Limb (tissue), 2 donors: ENCODE measurements at regions not wholly inside any gene's neighbourhood (a gene's known extent, or its start where the extent isn't known, plus 50 kb on each side); places are given as distances from the start of the nearest gene placed in this dataset.
"Not testable (repeated sequence)": the region's sequence is repeated elsewhere in the genome, so short reads cannot be mapped to it uniquely, and the experiment has no call there.

Source experiments
- DNase-seq, 2 donors: peaks; one replicate each; pipeline ENCODE4 v3.0.0-alpha.2; 2016; ENCODE audit errors: extremely low spot score in 2 of 2

DNA sequence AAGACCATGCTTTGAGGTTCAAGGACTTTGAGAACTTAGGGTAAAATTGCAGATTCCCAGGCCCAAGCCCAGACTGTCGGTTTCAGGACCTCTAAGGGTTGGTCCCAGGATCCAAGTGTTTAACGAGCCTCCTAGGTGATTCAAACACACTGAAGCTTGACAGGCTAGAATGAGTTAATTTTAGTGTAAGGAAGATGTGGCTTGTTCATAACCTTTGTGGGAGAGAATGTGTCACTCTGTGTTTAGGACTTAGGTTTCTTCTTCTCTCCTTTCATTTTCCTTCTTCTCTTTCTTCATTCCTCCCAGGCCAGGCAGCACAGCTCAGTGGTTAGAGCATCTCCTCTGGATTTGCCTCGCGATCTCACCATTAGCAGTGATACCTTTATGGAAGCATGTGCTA lies 104.8 kb upstream of the KCNG1 start:
- no peak for DNase-seq

DNA sequence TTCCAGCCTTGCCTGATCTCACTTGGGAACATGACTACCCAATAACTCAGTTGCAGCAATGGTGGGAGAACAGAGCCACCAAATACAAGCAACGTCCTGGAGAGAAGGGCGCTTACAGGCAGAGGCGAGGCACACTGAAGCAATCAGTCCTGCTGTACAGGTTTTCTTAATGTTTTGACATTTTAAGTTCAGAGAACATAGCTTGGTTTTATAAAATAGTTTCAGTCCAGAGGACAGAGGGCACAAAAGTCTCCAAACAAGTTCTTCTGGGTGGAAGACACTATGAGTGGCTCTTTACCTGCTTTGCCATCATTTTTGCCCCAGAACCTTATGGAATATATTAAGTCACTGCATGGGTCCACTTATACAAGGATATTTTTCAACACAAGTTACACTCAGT lies 103.4 kb upstream of the KCNG1 start:
- DNase-seq, result no peak

DNA sequence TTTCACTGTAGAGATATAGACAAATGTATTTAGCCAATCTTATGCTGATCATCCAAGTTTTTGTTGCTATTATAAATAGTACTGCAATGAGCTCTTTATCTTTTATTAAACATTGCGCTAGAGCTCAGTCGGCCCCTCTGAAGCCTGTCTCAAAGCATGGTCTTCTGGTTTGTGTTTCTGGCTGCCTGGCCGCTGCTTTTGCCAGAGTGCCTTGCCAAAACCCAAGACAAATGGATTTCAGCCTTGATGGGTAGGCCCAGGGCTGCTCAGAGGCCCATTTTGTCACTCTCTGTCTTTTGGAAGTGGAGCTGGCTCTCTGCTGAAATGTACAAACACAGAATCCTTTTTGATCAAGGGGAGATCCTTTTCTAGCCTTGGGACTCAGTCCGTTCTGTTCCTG lies 102.9 kb upstream of the KCNG1 start:
- no peak for DNase-seq

DNA sequence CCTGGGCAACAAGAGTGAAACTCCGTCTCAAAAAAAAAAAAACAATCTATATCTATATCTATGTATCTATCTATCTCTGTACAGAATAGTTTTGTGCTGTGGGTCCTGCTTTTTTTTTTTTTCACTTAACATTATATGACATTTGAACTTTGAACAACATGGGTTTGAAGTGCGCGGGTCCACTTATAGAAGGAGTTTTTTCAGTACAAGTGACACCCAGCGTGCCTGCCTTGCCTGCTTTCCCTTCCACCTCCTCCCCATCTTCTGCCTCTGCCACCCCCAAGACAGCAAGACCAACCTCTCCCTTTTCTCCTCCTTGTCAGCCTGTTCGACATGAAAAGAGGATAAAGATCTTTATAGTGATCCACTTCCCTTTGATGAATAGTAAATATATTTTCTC lies 102.2 kb upstream of the KCNG1 start:
- DNase-seq, result no peak

DNA sequence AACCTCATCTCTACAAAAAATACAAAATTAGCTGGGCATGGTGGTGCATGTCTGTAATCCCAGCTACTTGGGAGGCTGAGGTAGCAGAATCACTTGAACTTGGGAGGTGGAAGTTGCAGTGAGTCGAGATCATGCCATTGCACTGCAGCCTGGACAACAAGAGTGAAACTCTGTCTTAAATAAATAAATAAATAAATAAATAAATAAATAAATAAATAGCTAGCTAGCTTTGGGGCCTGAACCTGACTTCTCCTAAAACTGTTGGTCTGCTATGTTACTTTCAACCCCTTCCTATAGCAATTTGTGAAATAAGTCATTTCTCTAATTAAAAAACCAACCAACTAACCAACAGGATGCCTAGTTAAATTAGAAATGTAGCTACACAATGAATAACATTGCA lies 101.0 kb upstream of the KCNG1 start:
- not testable (repeated sequence) for DNase-seq

DNA sequence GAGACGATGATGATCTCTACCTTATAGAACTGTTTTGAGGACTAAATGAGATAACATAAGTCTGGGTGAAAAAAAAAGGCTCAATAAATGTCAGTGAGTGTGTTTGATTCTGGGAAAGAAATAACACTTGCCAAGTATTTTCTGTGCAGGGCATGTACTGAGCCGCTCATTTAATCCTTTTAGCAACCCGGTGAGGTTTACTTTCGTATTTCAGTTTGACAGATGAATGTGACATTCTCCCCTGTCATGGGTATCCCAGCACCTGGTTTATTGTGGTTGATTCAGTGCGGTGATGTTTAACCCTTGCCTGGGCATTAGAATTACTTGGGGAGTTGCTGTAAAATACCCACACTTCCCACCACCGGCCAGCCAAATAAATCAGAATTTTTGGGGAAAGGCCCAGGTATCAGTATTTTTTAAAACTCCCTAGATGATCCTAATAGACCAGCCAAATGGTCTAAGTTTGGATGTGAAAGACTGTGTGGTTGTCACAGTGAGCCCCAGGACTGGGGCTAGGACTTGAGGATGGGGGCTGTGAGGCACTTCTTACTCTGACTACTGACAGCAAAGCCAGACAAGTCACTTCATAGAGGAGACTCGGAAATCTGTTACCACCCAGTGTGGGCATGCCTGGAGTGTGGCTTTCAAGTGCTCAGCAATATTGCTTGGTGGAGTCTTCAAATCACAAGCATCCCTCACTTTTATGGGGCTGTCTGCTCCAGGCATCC lies 100.2 kb upstream of the KCNG1 start:
- DNase-seq, result no peak

DNA sequence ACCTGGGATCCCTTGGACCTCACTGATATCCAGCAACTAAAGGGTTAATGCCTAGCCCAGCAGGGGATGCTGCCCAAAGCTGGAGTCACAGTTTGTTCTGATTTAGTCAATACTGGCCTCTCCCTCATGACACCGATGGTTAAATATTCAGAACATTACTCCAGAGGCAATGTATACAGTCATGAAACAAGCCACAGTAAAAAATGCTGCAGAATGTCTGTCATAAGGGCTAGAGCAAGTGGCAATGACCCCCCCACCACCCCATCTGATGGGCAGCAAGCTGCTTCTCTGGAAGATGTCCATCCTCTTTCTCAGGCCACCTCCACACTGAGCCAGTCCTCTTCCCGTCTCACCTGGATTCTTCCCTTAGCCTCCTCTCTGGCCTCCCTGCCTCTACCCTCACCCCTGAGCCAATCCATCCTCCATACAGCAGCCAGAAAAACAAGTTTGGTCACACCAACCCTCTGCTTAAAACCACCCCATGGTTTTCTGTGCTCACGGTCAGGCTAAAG lies 99.0 kb upstream of the KCNG1 start:
- no peak for DNase-seq

DNA sequence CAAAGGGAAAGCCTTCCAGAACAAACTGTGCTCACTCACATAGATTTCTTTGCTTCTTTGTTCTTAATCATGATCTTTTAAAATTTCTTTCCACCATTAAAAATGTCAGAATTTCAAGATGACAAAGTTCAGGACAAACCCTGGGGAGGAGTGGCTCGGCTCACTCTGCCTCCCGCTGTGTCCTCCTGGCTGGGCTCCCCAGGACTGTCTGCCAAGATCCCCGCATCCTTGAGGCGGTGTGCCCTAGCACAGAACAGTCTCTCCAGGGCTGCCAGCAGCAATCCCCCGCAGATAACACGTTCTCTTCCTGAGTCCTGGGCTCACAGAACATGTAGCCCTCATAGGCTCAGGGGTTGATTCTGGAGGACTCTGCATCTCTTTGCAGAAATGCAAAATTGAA lies 98.4 kb upstream of the KCNG1 start:
- no peak for DNase-seq

DNA sequence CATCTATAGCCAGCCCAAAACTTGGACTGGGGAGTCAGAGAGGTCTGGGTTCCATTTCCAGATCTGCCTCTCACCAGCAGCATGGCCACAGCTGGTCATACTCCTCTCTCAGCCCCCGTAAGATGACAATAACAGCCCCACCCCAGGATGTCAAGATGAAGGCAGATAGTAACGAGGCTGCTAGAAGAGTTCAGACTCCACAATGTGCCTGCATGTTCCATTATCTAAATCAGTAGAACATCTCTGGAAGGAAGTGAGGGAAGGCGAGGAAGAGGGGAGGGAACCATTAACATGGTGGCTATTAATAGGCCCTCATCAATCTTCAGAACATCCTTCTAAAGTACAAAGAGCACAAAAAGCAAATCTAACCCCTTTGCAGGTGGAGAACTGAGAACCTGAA lies 98.0 kb upstream of the KCNG1 start:
- no peak for DNase-seq

DNA sequence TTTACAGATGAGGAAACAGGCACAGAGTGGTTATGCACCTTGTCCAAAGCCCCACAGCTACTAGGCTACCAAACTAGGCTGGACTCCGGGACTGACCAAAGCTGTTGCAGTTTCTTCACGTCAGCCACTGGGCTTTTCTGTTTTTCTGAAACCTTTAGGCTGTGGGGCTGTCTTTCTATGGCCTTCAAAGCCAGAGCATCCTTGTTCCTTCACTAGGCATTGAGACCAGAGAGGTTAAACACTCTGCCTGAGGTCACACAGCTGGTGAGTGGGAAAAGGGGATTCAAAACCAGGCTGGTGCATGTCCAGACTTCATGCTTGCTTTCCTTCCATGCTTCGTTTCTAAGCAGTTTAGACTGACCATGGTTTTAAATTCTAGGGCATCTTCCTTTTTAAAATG lies 97.5 kb upstream of the KCNG1 start:
- DNase-seq, result no peak

DNA sequence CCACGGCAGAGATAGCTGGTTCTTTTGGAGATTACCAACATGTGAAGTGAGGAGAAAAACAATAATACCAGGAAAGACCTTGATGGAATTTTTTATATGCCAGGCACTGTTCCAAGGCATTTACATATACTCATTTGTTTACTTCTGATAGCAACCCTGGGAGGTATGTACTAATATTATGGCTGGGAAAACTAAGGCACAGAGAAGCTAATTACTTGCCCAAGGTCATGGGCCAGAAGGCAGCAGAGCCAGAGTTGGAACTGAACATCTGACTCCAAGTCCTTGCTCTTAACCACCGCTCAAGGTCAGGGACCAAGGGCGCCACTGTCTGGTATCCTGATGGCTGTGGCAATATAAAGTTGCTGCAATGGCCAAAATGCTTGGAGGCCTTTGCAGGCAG lies 97.0 kb upstream of the KCNG1 start:
- no peak for DNase-seq

DNA sequence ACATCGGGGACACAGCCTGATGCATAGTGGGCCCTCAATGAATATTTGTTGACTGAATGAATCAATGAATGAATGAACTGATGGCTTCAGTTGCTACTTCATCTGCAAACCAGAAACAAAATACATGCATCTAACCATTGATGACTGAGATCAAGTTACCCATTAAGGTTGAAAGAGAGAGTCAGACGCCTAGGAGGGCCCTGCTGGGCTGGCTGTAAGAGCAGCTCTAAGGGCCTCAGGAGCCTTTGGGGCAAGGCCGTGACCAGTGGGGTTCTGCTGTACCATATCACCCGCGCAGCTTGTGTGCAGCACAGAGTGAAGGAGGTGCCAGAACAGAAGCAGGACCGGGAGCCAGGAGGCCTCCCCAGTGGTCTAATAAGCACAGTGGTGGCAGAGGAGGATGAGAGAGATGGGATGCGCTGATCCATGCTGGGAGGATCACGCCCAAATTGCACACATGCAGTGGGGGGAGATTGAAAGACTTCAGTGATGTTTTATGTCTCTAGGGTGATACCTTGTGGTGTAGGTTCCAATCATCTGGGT lies 96.1 kb upstream of the KCNG1 start:
- no peak for DNase-seq

DNA sequence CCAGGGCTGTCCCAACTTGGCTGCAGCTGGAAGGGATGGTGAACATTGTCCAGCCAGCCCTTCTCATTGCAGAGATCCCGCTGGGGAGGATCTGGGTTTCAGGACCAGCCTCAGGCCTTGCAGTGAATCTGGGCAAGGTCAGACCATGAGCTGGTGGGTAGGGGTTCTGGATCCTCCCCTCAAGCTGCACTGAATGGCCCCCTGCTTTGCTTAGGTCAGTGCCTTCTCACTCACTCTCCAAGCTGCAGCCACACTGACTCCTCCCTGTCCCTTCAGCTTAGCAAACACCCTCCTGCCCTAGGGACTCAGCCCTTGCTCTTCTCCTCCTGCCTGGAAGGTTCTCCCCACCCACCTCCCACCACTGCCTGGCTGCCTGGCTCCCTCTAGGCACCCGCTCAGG lies 95.3 kb upstream of the KCNG1 start:
- DNase-seq, result no peak

DNA sequence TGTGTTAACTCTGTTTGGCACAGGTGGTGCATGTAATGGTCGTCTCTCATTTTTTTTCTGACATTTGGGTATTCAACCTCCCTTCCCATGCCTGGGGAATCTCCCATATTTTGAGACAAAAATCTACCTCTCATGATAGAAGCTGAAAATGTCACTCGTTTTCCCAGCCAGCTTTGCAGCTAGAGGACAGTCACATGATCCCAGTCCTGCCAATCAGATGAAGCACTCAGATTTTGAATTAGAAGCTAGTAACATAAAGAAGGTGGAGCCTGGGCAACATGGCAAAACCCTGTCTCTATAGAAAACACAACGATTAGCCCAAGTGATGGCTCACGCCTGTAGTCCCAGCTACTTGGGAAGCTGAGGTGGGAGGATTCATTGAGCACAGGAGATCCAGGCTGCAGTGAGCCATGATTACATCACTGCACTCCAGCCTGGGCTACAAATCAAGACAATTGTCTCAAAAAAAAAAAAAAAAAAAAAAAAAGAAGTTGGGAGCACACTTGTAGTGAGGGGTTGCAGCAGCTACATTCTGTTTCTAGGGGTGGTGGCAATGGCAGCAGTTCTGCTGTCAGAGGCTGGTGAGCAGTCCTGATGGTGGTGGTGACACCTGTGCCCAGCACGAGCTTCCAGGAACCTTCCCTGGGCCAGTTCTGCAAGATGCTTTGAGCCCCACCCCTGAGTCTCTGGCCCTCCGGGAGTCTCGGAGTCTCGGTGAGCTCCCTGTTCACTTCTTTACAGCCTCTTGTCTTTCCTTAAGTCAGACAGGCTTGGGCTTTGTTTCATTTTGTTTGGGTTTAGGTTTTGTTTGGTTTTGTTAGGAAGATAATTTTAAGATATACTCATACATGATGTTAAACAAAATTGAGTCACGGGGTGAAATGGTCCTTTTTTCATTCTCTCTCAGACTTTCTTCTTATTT lies 94.1 kb upstream of the KCNG1 start:
- no peak for DNase-seq

DNA sequence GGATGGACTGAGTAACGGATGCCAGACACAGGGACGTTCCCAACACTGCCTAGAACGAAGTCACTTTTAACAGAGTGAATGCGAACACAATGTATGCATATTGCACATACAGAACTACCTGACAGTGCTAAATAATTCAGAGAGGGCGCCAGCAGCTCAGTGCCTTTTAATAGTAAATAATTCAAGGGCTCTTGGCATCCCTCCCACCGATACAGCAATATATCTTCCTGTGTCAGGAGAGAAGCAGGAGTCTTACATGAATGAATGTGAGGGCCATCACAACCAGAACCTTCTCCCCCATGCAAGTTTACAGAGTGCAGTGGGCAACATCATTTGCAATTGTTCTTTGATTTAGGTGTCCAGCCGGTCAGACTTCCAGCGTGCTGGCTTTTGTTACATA lies 88.4 kb upstream of the KCNG1 start:
- DNase-seq, result no peak

DNA sequence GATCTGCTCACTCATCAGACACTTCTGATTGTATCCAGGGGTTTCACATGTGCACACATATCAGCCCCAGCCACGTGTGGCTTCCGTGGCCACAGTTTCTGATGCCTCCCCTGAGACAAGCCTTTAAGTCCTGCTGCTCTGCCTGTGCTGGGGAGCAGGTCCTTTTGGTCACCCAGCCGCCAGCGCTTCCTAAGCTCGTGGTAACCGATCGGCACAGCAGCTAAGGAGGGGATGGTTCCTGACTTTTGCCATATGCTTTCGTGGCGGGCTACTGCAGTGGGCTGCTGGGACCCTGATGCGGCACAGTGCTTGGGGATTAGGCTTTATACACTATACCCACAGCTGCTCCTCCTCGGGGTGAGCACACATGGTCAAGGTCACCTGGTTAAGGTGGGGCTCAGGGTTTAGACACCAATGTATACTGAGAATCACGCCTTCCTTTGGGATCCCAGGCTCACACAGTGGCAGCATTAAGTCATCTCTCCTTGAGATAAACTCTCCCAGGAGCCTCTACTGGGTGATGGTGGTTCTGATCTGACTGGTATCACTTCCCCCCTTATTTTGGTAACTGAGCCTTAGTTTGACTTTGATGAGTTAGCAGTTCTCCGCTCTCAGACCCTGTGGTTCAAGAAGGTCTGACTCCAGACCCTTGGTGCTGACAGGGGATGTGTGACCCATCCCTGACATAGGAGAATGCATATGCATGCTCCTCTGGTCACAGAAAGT lies 85.9 kb upstream of the KCNG1 start:
- no peak for DNase-seq

DNA sequence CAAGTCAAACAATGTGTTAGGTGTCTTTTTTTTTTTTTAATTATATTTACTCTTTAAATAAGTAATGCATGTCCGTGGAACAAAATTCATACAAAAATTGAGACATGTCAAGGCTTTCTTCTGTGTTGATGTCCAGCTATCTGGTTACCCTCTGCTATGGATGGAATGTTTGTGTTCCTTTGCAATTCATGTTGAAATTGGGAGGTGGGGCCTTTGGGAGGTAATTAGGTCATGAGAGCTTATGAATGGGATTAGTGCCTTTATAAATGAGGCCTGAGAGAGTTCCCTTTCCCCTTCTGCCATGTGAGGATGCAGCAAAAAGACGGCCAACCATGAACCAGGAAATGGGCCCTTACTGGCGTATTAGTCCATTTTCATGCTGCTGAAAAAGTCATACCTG lies 83.1 kb upstream of the KCNG1 start:
- no peak for DNase-seq

DNA sequence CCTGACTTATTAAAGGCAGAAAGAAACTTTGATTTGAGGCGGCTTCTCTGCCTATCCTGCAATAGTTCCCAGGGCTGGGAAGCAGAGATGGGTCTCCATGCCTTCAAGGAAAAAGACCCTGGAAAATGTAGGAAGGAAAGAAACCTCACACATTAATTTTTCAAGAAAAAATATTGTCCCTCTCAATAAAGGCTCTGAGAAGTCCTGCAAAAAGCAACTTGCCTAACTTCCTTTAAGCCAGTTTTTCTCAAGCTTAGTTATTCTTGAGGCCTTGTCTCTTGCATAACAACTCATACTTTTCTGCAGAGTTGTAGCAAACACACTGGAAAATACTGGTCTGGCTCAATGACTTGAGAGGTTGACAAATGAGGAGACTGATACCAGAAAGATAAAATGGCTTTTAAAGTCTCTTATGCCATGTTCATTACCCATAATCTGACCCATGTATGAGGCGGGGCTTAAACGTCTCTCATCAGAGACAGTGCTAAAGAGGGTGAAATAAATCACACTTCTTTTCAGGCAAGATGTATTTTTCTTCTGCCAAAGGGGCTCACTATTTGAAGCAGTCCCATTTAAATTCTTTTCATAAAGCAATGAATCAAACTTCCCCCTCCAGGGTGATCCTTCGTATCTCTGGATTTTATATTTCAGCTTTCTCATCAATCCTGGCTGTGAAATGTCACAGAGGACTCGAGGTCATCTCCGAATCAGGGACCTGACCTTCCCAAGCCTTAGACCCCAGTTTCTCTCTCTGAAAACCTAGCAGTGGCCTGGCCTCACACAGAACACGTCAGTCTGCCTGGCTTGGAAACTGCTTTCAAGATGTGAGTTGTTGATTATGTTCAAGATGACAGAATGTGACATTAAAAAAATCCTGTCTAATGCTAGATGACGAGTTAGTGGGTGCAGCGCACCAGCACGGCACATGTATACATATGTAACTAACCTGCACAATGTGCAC lies 82.3 kb upstream of the KCNG1 start:
- no peak for DNase-seq

DNA sequence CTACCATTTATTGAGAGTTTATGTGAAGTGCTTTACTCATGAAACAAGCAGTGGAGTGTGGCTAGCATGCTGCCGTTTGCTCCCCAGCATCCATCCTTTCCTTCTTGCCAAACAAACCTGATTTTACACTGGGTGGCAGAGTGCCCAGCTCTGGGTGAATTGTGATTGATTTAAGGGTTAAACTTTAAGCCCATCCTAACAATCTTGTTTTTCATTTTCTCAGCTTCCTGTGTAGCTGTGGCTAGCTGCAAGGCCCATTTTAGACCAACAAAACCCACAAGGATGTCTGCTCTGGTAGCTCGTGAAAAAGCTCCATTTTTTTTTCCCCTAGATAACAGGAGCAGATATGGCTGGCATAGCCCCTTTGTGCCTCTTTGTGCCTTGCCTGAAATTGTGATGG lies 77.7 kb upstream of the KCNG1 start:
- DNase-seq, result no peak

DNA sequence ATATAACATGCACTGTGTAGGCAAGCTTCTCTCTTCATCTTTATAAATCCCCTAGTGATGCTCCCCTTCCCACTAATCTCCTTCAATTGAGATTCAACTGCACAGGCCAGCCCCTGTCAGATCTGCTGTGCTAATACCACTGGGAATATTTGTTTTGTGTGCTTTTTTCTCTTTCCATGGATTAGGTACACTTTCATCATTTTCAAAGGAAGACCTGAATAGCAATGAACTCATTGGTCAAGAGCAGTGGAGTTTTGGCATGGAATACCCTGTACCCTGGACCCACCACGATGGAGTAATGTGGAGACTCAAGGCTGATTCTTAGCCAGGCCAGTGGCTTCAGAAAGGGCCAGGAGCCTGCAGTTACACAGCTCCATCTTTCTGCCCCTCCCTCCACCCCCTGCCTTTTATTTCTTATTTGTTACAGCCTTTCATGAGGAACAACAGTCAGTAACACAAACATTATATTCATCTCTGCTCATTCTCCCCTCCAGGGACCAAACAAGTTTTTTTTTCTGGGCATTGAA lies 75.4 kb upstream of the KCNG1 start:
- no peak for DNase-seq
